GM23338 (cell line): ENCODE measurements at regions not wholly inside any gene's neighbourhood (a gene's known extent, or its start where the extent isn't known, plus 50 kb on each side); places are given as distances from the start of the nearest gene placed in this dataset.

Experiments used
- ATAC-seq: fragments of 200-7000 bp; cut with Tn5 transposase; 3 replicates; pipeline ENCODE4 v1.9.1; 2020
- DNase-seq: peaks from one replicate; pipeline ENCODE4 v3.0.0-alpha.2; 2015; ENCODE audit warnings: low spot score
- H2AFZ ChIP-seq: fragments of 200-600 bp; sonication (generic); 2 replicates; pipeline ENCODE4 v1.8.0; 2016; ENCODE audit warnings: antibody characterized with exemption, mild to moderate bottlenecking, moderate library complexity
- H3F3A ChIP-seq: fragments of 200-600 bp; sonication (generic); replicated peaks from 2 replicates; pipeline ENCODE4 v1.8.0; 2017; ENCODE audit warnings: antibody characterized with exemption, mixed run types, low read depth
- H3K27ac ChIP-seq: fragments of 200-600 bp; sonication (generic); 2 replicates; pipeline ENCODE4 v1.6.1; 2016; ENCODE audit warnings: low read depth
- H3K27me3 ChIP-seq: fragments of 200-600 bp; sonication (generic); 2 replicates; pipeline ENCODE4 v1.8.0; 2016; ENCODE audit warnings: mild to moderate bottlenecking, mixed run types, moderate library complexity; ENCODE audit not compliant: insufficient read depth
- H3K36me3 ChIP-seq: fragments of 200-600 bp; sonication (generic); 2 replicates; pipeline ENCODE4 v1.8.0; 2016; ENCODE audit warnings: mild to moderate bottlenecking; ENCODE audit not compliant: insufficient read depth
- H3K4me1 ChIP-seq: fragments of 200-600 bp; sonication (generic); 2 replicates; pipeline ENCODE4 v1.8.0; 2016; ENCODE audit warnings: mild to moderate bottlenecking, moderate library complexity; ENCODE audit not compliant: insufficient read depth
- H3K4me2 ChIP-seq: fragments of 200-600 bp; sonication (generic); 2 replicates; pipeline ENCODE4 v1.7.1; 2017; ENCODE audit warnings: mixed run types
- H3K4me3 ChIP-seq: fragments of 200-600 bp; sonication (generic); 2 replicates; pipeline ENCODE4 v1.6.1; 2016; ENCODE audit warnings: mixed run types
- H3K79me2 ChIP-seq: fragments of 200-600 bp; sonication (generic); replicated peaks from 2 replicates; pipeline ENCODE4 v1.8.0; 2017; ENCODE audit warnings: mild to moderate bottlenecking; ENCODE audit not compliant: insufficient read depth
- H3K9me2 ChIP-seq: fragments of 200-600 bp; sonication (generic); 2 replicates; pipeline ENCODE4 v1.8.0; 2017; ENCODE audit not compliant: insufficient read depth
- H4K20me1 ChIP-seq: fragments of 200-600 bp; sonication (generic); replicated peaks from 2 replicates; pipeline ENCODE4 v1.8.0; 2017; ENCODE audit warnings: mild to moderate bottlenecking; ENCODE audit not compliant: insufficient read depth
- H3K27ac Mint-ChIP-seq: 2 replicates; pipeline ENCODE4 v1.8.0; 2020; ENCODE audit warnings: inconsistent platforms, mild to moderate bottlenecking, moderate library complexity, mixed read lengths
- H3K27me3 Mint-ChIP-seq: 3 replicates; pipeline ENCODE4 v1.8.0; 2022; ENCODE audit warnings: low read depth, mild to moderate bottlenecking, moderate library complexity, mixed read lengths, inconsistent platforms; ENCODE audit not compliant: insufficient read depth, poor library complexity
- H3K36me3 Mint-ChIP-seq: 3 replicates; pipeline ENCODE4 v1.8.0; 2021; ENCODE audit warnings: low read depth, mild to moderate bottlenecking, inconsistent platforms, moderate library complexity, mixed read lengths
- H3K4me1 Mint-ChIP-seq: 3 replicates; pipeline ENCODE4 v1.8.0; 2020; ENCODE audit warnings: mild to moderate bottlenecking, inconsistent platforms, mixed read lengths
- H3K4me3 Mint-ChIP-seq: 3 replicates; pipeline ENCODE4 v1.8.0; 2021; ENCODE audit warnings: moderate library complexity, mild to moderate bottlenecking, inconsistent platforms, mixed read lengths
- H3K9me3 Mint-ChIP-seq: 3 replicates; pipeline ENCODE4 v1.8.0; 2020; ENCODE audit warnings: moderate library complexity, mild to moderate bottlenecking, inconsistent platforms, mixed read lengths
- CREB1 ChIP-seq: fragments of 250-450 bp; sonication (Bioruptor Pico); IDR thresholded peaks from 2 replicates; pipeline ENCODE4 v1.5.0; 2020; ENCODE audit warnings: low read depth, mild to moderate bottlenecking, moderate library complexity
- EZH2 ChIP-seq: fragments of 200-600 bp; sonication (generic); IDR thresholded peaks from one replicate; pipeline ENCODE4 v1.8.0; 2017; ENCODE audit warnings: antibody characterized with exemption, mild to moderate bottlenecking, low read depth; ENCODE audit not compliant: unreplicated experiment
- EZH2phosphoT487 ChIP-seq: fragments of 200-600 bp; sonication (generic); IDR thresholded peaks from one replicate; pipeline ENCODE4 v1.8.1; 2018; ENCODE audit warnings: antibody characterized with exemption; ENCODE audit not compliant: unreplicated experiment
- JUNB ChIP-seq: IDR thresholded peaks from one replicate; pipeline ENCODE4 v1.6.1; 2016; ENCODE audit warnings: antibody characterized with exemption; ENCODE audit not compliant: unreplicated experiment
- STAT1 ChIP-seq: IDR thresholded peaks from one replicate; pipeline ENCODE4 v1.6.1; 2016; ENCODE audit warnings: antibody characterized with exemption; ENCODE audit not compliant: unreplicated experiment
- ZNF114 ChIP-seq: fragments of 250-450 bp; sonication (Bioruptor Pico); IDR thresholded peaks from 2 replicates; pipeline ENCODE4 v1.5.0; 2020; ENCODE audit warnings: mild to moderate bottlenecking, moderate library complexity
- ZNF331 ChIP-seq: fragments of 250-450 bp; sonication (Bioruptor Pico); IDR thresholded peaks from 2 replicates; pipeline ENCODE4 v1.5.0; 2020; ENCODE audit warnings: low read depth, mild to moderate bottlenecking, moderate library complexity
- TF ChIP-seq, protein P1 (sequence below): fragments of 250-450 bp; sonication (Bioruptor Pico); IDR thresholded peaks from 2 replicates; pipeline ENCODE4 v1.5.0; 2020; ENCODE audit warnings: mild to moderate bottlenecking, moderate library complexity
- TF ChIP-seq, protein P2 (sequence below): IDR thresholded peaks from 2 replicates; pipeline ENCODE4 v1.6.1; 2016; ENCODE audit warnings: antibody characterized with exemption

- TF ChIP-seq, protein P1, sequence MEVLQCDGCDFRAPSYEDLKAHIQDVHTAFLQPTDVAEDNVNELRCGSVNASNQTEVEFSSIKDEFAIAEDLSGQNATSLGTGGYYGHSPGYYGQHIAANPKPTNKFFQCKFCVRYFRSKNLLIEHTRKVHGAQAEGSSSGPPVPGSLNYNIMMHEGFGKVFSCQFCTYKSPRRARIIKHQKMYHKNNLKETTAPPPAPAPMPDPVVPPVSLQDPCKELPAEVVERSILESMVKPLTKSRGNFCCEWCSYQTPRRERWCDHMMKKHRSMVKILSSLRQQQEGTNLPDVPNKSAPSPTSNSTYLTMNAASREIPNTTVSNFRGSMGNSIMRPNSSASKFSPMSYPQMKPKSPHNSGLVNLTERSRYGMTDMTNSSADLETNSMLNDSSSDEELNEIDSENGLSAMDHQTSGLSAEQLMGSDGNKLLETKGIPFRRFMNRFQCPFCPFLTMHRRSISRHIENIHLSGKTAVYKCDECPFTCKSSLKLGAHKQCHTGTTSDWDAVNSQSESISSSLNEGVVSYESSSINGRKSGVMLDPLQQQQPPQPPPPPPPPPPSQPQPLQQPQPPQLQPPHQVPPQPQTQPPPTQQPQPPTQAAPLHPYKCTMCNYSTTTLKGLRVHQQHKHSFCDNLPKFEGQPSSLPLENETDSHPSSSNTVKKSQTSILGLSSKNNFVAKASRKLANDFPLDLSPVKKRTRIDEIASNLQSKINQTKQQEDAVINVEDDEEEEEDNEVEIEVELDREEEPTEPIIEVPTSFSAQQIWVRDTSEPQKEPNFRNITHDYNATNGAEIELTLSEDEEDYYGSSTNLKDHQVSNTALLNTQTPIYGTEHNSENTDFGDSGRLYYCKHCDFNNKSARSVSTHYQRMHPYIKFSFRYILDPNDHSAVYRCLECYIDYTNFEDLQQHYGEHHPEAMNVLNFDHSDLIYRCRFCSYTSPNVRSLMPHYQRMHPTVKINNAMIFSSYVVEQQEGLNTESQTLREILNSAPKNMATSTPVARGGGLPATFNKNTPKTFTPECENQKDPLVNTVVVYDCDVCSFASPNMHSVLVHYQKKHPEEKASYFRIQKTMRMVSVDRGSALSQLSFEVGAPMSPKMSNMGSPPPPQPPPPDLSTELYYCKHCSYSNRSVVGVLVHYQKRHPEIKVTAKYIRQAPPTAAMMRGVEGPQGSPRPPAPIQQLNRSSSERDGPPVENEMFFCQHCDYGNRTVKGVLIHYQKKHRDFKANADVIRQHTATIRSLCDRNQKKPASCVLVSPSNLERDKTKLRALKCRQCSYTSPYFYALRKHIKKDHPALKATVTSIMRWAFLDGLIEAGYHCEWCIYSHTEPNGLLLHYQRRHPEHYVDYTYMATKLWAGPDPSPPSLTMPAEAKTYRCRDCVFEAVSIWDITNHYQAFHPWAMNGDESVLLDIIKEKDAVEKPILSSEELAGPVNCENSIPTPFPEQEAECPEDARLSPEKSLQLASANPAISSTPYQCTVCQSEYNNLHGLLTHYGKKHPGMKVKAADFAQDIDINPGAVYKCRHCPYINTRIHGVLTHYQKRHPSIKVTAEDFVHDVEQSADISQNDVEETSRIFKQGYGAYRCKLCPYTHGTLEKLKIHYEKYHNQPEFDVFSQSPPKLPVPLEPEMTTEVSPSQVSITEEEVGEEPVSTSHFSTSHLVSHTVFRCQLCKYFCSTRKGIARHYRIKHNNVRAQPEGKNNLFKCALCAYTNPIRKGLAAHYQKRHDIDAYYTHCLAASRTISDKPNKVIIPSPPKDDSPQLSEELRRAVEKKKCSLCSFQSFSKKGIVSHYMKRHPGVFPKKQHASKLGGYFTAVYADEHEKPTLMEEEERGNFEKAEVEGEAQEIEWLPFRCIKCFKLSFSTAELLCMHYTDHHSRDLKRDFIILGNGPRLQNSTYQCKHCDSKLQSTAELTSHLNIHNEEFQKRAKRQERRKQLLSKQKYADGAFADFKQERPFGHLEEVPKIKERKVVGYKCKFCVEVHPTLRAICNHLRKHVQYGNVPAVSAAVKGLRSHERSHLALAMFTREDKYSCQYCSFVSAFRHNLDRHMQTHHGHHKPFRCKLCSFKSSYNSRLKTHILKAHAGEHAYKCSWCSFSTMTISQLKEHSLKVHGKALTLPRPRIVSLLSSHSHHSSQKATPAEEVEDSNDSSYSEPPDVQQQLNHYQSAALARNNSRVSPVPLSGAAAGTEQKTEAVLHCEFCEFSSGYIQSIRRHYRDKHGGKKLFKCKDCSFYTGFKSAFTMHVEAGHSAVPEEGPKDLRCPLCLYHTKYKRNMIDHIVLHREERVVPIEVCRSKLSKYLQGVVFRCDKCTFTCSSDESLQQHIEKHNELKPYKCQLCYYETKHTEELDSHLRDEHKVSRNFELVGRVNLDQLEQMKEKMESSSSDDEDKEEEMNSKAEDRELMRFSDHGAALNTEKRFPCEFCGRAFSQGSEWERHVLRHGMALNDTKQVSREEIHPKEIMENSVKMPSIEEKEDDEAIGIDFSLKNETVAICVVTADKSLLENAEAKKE (CRISPR knock-in tag) = no peak
- no peak for TF ChIP-seq EZH2phosphoT487
Measured at GRCh38 chr15:61613729-61614128, 384.6 kb upstream of the RORA start (continued).

DNA sequence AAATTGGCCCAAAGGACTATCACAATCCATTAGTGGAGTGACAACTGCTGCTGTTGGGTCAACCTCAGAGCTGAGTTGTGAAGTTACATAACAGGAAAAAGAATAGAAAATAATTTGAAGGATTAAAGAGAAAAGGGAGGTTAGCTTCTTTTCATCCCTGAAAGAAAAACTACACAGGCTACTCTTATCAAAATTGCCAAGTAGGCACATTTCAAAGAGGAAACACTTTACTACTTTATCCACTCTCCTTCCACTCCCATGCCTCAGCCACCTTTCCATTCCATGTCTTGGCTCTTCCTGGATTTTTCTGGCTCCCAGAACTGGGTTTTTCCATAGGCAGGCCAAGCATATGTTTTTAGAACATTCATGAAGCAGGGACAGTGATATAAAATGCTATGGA, 384.0 kb upstream of the RORA start:
- DNase-seq (no peak), ATAC-seq (no peak)
- no peaks in the 10 kb centered on the region for H3K36me3 Mint-ChIP-seq
- H3K27me3 Mint-ChIP-seq = no peaks in the 10 kb centered on the region
- no peaks in the 10 kb centered on the region for H3K79me2 ChIP-seq
- H3K9me3 Mint-ChIP-seq = peaks cover 6% of the 10 kb centered on the region; the same call in 2 of the 3 replicates
- H3K27ac ChIP-seq = no peak overlapping the region
- H3K4me3 ChIP-seq = no peak overlapping the region
- H3F3A ChIP-seq = no peaks in the 10 kb centered on the region
- H2AFZ ChIP-seq = no peak overlapping the region
- no peaks in the 10 kb centered on the region; the same call in 1 of the 2 replicates for H3K9me2 ChIP-seq
- H4K20me1 ChIP-seq = no peaks in the 10 kb centered on the region
- H3K4me1 ChIP-seq = no peaks in the 10 kb centered on the region
- no peak overlapping the region for H3K4me2 ChIP-seq
- H3K27ac Mint-ChIP-seq = no peak overlapping the region
- H3K4me1 Mint-ChIP-seq = no peaks in the 10 kb centered on the region
- no peaks in the 10 kb centered on the region for H3K36me3 ChIP-seq
- H3K4me3 Mint-ChIP-seq = no peak overlapping the region
- no peaks in the 10 kb centered on the region for H3K27me3 ChIP-seq
- TF ChIP-seq, protein P2, sequence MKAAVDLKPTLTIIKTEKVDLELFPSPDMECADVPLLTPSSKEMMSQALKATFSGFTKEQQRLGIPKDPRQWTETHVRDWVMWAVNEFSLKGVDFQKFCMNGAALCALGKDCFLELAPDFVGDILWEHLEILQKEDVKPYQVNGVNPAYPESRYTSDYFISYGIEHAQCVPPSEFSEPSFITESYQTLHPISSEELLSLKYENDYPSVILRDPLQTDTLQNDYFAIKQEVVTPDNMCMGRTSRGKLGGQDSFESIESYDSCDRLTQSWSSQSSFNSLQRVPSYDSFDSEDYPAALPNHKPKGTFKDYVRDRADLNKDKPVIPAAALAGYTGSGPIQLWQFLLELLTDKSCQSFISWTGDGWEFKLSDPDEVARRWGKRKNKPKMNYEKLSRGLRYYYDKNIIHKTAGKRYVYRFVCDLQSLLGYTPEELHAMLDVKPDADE = no peak
- TF ChIP-seq EZH2 (no peak), STAT1 (no peak), ZNF331 (no peak), CREB1 (CRISPR knock-in tag) (no peak), JUNB (no peak), ZNF114 (no peak)
- TF ChIP-seq, protein P1 (CRISPR knock-in tag) = no peak
